Activated naive CD4-positive, alpha-beta T cell (primary cell): ENCODE measurements at regions not wholly inside any gene's neighbourhood (a gene's known extent, or its start where the extent isn't known, plus 50 kb on each side); places are given as distances from the start of the nearest gene placed in this dataset.
"Not testable (repeated sequence)": the region's sequence is repeated elsewhere in the genome, so short reads cannot be mapped to it uniquely, and the experiment has no call there.

ENCODE experiments used
- DNase-seq, 4 experiments: peaks; one replicate each; lab custom pipeline; 2025; lab: John Stamatoyannopoulos, UW

- DNase-seq: peak; percentile 30 to 74 (median 56)
Observed at GRCh38 chr1:121519042-121519755, 334.4 kb downstream of the SRGAP2C start.

- not testable (repeated sequence) for DNase-seq
Observed at GRCh38 chr1:121519756-121520286, 335.0 kb downstream of the SRGAP2C start.

GRCh38 chr1:121522061-121522759 lies 337.4 kb downstream of the SRGAP2C start:
- no peak for DNase-seq

GRCh38 chr1:121523112-121523511 lies 338.3 kb downstream of the SRGAP2C start:
- not testable (repeated sequence) for DNase-seq

- DNase-seq: no peak
Observed at GRCh38 chr1:121525355-121525754, 340.6 kb downstream of the SRGAP2C start.

GRCh38 chr1:121528958-121529357 lies 344.2 kb downstream of the SRGAP2C start:
- not testable (repeated sequence) for DNase-seq

- not testable (repeated sequence) for DNase-seq
Observed at GRCh38 chr1:121530026-121530425, 345.3 kb downstream of the SRGAP2C start.

GRCh38 chr1:121531747-121532146 lies 347.0 kb downstream of the SRGAP2C start:
- DNase-seq: not testable (repeated sequence)

- not testable (repeated sequence) for DNase-seq
Observed at GRCh38 chr1:121538148-121538547, 353.4 kb downstream of the SRGAP2C start.

- DNase-seq: no peak
Observed at GRCh38 chr1:121538943-121539575, 354.3 kb downstream of the SRGAP2C start.

GRCh38 chr1:121543988-121544387 lies 359.2 kb downstream of the SRGAP2C start:
- DNase-seq: not testable (repeated sequence)

- DNase-seq: no peak
Observed at GRCh38 chr1:121544500-121544899, 359.7 kb downstream of the SRGAP2C start.

GRCh38 chr1:121545899-121546298 lies 361.1 kb downstream of the SRGAP2C start:
- not testable (repeated sequence) for DNase-seq

GRCh38 chr1:121546830-121547591 lies 362.2 kb downstream of the SRGAP2C start:
- no peak for DNase-seq

- not testable (repeated sequence) for DNase-seq
Observed at GRCh38 chr1:121547726-121548125, 363.0 kb downstream of the SRGAP2C start.

- DNase-seq: not testable (repeated sequence)
Observed at GRCh38 chr1:121550817-121551216, 366.0 kb downstream of the SRGAP2C start.

GRCh38 chr1:121551491-121551890 lies 366.7 kb downstream of the SRGAP2C start:
- DNase-seq: not testable (repeated sequence)

GRCh38 chr1:121556560-121556959 lies 371.8 kb downstream of the SRGAP2C start:
- DNase-seq: not testable (repeated sequence)

- not testable (repeated sequence) for DNase-seq
Observed at GRCh38 chr1:121558034-121558433, 373.3 kb downstream of the SRGAP2C start.

- DNase-seq: no peak
Observed at GRCh38 chr1:121558514-121558913, 373.7 kb downstream of the SRGAP2C start.

- no peak for DNase-seq
Observed at GRCh38 chr1:121566346-121566745, 381.6 kb downstream of the SRGAP2C start.

- no peak for DNase-seq
Observed at GRCh38 chr1:121569428-121569827, 384.7 kb downstream of the SRGAP2C start.
